HG03196 (cell line): ENCODE measurements at regions not wholly inside any gene's neighbourhood (a gene's known extent, or its start where the extent isn't known, plus 50 kb on each side); places are given as distances from the start of the nearest gene placed in this dataset.

Experiments used
- ATAC-seq: cut with Tn5 transposase; IDR thresholded peaks from one replicate; pipeline ENCODE4 v1.9.1; 2021; ENCODE audit not compliant: unreplicated experiment

DNA sequence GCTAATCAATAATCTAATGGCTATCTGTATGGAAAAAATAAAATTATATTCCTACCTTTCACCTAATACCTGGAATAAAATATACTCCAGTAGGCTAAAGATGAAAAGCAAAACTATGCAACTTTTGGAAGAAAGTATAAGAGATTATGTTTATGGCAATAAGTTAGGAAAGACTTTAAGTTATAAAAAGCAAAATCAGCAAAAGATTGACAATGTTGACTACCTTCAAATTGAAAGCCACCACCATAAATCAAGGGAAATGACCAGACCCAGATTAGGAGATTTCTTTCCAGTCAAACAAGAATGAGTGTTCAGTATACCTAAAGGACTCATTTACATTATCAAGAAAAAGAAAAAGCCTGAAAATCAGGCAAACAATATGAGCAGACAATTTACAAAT is 159.1 kb upstream of the ZBED5 start:
- ATAC-seq = no peak

DNA sequence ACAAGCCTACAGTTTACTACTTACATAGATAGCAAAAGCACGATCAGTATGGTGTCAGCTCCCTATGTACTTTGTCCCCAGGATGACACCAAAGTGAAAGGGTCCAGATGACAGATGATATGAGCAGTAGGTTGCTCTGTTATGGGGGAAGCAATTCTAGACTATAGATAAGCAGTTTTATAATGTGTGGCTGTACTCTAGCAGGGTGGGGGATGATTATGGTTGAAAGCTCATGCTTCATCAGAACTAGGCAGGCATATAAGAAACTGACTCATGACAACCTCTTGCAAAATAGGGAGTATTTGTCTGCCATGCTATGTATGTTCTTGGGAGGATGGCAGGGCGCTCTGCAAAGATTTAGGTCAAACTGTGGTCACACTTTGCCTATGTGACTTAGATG is 158.2 kb upstream of the ZBED5 start:
- no peak for ATAC-seq

DNA sequence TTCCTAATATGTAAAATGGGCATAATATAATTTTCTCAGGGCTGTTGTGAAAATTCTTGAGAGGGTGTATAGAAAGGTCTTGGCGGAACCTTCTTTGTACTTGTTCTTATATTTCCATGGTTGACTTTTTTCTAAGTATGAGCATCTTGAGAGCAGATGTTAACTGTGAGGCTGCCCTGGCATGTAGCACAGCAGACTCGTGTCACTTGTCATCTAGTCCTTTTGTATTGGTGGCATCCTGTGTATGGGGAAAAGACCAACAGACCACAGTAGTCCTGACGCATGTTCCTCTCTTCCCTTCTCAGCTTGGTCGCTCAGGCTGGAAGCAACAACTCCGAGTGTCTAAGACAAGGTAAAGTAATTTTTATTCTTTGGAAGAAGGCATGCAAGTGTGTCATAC is 153.8 kb upstream of the ZBED5 start:
- no peak for ATAC-seq

DNA sequence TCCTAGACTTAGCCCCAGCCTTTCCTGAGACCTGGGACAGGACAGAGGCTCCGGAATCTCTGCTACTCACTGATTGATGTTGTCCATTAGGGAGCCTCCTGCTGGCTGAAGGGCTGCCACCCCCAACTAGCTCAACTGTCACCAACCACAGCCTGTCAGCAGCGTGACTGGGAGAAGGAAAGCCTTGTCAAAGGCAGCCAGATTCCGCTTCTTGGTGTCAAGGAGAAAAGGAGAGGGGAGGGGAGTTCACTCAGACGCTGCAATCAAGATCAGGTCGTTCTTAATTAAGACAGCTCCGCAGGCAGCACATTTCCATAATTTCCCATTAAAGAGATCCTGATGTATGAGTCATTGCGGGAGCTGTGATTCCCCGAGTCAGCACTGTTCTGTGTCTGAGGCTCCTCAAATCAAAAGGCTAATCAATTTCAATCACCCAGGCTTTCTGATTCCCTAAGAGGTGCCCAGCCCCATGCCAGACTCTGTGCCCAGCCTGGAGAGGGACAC is 152.8 kb upstream of the ZBED5 start:
- ATAC-seq = no peak

DNA sequence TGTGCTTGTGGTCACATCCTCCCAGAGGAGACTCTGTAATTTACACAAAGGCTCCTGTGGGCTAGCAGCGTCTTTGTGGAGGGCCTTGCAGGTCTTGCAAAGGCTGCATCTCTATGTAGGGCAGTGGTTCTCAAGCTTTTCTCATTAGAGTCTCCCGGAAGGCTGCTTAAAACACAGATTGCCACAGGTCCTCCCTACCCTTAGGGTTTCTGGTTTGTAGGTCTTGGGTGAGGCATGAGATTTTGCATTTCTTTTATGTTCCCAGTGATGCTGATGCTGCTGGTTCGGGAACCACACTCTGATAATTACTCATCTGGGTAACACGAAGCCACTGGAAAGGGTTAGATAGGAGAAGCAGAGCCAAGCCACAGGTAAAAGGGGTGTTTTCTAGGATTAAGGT is 151.3 kb upstream of the ZBED5 start:
- no peak for ATAC-seq

DNA sequence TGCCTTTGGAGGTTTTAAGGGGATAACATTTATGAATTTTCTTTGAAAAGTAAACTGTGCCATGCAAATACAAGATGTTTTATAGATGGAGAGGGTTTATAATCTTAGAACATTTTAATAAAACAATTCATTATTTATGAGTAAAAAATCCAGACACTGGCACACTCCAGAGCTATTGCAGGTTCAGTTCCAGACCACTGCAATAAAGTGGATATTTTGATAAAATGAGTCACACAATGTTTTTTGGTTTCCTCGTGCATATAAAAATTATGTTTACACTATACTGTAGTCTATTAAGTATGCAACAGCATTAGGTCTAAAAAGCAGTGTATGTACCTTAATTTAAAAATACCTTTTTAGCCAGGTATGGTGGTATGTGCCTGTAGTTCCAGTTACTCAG is 146.2 kb upstream of the ZBED5 start:
- no peak for ATAC-seq

DNA sequence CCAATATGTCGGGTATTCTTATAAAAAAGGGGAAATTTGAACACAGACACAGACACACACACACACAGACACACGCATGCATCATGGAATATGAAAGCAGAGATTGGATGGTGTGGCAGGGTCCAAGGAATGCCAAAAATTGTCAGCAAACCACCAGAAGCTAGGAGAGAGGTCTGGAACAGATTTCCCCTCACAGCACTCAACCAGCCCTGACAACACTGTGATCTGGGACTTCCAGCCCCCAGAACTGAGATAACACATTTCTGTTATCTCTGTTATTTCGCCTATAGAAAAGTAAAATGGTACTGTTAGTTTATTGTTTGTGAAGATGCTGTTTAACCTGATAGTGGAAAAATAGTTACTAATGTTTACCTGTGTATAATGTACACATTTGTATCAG is 145.4 kb upstream of the ZBED5 start:
- no peak for ATAC-seq

DNA sequence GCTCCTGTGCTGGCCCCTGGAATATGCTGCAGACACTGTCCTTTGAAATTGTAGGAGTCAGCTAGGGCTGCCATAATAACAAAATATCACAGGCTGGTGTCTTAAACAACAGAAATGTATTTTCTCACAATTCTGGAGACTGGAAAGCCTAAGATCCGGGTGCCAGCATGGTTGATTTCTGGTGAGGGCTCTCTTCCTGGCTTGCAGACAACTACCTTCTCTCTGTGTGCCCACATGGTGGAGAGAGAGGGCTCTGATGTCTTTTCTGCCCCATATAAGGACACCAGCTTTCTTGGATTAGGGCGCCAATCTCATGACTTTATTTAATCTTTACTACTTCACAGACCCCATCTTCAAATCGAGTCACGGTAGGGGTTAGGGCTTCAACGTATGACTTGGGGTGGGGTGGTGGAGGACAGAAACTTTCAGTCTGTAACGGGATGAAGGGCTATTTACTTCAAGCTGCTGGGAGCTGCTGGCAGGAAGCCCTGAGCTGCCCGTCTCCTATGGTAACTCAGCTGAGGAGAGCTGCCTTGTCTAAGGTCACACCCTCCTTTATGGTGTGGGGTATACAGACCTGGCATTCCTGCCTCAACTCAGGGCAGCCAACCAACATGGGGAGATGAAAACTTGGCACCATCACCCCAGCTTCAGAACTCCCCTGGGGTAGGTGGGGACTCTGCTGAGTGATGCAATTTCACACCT is 142.9 kb upstream of the ZBED5 start:
- ATAC-seq = no peak

DNA sequence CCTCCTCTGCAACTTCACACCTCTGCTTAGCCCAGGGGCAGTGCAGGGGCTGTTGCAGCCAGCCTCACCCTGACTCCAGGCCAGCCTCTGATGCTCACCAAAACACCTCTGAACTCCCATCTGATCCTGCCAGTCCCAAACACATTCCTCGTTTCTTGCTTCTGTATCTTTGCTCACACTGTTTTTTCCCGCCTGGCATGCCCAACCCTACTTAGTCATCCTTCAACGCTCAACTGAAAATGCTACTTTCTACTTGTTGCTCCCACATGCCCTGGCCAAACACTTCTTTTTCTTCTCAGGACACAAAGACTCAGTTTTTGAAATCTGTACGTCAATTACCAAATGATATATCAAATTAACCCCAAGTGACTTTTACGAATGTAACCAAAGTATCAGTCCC is 140.8 kb upstream of the ZBED5 start:
- no peak for ATAC-seq

DNA sequence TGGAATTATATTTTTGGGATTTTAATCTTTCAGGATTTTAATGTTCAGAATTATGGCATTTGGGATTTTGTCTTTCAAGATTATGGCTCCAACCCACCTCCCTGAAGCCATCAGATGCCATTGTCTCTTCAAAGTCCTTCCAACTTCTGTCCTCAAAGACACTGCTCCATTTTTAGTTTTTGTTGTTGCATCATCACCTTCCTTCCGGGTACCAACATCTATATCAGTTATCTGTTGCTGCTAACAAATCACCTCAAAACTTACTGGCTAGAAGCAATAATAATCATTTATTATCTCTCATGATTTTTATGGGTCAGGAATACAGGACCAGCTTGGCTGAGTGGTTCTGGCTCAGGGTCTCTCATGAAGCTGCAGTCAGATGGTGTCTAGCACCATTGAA is 138.8 kb upstream of the ZBED5 start:
- ATAC-seq = no peak

DNA sequence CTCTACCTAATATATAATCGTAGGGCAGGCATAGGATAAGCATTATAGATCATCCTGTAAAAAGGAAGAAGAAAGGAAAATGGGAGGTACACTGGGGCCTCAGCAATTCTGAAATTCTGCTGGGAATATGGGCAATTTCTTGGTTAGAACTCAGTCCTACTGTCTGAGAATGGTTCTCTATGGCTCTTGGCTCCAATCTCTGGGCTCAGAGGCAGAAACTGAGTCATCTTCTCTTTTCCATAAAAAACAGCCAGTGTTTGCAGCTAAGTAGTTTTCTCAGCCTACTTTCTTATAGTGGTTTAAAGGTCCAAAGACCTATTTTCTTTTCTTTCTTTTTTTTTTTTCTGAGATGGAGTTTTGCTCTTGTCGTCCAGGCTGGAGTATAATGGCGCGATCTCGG is 135.8 kb upstream of the ZBED5 start:
- no peak for ATAC-seq

DNA sequence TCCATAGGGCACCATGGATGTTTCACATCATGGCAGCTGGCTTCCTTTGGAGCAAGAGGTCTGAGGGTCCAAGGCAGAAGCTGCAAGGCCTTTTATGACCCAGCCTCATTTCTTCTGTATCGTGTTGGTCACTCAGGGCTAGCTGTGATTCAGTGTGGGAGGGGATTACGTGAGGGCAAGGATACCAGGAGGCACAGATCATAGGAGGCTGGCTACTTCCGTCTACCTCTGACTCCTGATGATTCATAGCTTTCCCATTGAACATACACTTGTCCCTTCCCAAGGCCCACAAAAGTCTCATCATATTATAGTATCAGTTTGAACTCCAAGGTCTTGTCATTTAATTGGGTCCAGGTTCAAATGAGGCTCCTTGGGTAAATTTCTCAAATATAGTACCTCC is 135.3 kb upstream of the ZBED5 start:
- ATAC-seq = no peak

DNA sequence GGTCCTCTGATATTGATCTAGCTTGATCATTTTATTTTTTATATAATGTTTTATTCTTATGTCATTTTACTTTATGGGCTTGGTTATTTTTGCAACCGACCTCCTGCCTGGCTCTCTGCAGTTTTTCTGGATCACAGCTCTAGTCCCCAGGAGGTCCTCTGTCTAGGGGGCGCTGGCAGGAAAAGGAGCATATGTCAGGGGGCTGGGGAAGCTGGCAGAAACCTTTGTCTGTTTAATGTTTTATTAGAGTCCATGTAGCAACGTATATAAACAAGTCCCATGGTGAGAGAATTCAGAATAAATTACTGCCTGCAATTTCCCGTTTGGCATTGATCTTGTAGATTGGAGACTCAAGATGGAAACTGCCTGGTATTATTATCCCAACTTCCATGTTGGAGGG is 133.5 kb upstream of the ZBED5 start:
- ATAC-seq = no peak

DNA sequence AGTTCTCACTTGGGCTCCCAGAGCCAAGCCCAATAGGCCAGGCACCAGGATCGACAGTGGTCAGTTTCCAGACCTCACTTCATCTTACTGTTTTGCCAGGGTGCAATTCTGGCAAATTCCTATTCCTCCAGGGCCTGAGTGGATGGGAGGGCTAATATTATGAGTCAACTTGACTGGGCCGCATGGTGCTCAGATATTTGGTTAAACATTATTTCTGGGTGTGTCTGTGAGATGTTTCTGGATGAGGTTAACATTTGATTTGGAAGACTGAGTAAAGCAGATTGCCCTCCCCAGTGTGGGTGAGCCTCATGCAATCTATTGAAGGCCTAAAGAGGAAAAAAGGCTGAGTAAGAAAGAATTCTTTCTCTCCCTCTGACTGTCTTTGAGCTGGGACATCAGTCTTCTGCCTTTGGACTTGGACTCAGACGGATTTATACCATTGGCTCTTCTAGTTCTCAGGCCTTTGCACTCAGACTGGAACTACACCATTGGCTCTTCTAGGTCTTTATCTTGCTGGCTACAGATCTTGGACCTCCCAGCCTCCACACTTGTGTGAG is 132.9 kb upstream of the ZBED5 start:
- no peak for ATAC-seq

DNA sequence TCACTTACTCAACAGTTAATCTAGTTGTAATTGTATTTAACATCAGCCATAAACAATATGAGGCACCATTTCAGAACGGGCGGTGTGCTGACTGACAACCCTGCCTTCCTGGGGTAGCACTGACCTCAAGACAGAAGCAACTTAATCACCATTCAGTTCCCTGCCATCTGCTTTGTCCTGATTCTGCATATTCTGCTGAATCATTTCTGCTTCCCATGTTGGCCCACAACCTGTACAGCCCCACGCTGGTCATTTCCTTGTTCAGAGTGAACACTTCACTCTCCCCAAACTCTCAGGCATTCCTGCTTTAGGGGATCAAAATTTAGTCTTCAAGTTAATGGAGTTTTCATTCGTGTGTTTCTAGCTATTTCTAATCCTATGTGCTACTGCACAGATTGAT is 132.3 kb upstream of the ZBED5 start:
- ATAC-seq = no peak

DNA sequence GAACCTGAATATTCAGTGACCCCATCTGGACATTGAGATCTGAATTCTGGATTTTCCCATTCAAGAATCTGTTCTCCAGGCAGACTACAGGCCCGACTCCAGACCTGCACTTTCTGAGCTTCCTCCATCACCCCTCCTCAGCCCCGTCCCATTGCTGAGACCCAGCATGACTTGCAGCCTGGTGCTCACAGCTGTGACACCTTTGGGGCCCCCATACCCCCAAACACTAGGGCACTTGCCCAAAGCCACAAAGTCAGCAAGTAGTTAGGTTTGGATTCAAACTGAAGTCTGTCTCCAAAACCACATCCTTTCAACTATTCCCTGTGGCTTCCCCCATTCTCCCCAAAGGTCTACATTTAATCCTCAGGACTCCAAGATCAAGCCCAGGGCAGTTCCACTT is 128.2 kb upstream of the ZBED5 start:
- no peak for ATAC-seq

DNA sequence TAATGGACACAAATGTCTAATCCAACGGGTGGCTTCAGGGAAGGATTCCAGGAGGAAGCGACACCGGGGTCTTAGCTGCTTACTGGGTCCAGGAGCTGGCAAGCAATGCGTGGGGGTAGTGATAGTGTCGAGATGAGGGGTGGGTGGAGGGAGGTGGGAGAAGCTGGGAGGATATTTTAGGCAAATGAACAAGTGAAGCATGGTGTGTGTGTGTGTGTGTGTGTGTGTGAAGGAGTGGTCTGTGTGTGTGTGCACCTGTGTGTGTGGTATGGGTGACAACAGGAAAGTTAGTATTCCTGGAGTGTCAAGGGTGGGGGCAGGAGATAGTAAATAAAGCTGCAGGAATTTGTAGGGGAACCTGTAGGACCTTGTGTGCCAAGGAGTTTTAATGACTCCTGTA is 126.9 kb upstream of the ZBED5 start:
- no peak for ATAC-seq

DNA sequence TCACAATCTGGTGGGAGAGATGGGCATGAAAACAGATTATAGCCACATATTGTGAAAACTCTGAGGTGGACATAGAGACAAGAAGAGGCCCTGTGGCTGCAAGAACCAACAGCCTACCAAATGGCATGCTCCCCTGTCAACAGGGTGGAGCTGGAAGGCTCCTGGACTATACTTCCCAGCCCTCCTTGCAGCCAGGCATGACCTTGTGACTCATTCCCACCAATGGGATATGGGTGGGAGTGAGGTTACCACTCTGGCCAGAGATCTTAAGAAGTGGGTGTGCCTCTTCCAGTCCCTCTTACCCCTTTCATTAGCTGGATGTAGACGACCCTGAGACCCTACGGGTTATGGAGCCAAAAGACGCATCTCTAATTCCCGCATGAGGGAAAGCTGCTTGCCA is 126.4 kb upstream of the ZBED5 start:
- no peak for ATAC-seq

DNA sequence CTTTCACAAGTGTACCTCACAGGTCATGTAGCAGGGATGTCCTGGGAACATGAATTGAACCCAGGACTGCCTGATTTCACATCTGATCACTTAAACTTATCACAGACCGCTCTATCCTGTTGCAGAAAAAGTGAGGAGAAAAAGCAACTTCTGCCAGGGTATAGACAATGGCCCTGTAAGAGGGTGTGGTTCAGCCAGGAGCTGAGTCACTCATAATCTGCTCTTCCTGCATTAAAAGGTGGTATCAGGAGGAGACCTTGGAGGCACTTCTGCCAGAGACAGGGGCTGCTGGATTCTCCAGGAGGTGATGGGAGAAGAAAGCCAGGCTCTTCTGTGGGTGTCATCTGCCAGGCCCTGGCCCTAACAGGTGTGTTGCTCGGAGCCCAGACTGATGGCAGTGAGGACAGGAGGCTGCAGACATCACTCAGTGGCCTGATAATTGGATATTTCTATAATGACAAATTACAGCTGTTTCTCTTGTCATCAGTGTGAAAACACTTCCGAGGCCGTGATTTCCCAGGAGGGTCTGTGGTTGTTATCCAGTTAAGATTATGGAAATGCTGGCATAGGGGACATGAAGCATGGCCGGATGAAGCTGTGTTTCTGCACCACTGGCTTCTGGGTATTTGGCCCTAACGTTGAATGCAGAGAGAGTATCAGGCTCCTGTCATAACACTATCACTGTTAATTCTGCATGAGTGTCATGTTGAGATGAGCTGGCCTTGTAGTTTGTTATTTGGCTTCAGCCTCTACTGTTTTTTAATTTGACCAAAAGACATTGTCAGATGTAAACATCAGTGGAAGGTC is 125.1 kb upstream of the ZBED5 start:
- ATAC-seq = no peak

DNA sequence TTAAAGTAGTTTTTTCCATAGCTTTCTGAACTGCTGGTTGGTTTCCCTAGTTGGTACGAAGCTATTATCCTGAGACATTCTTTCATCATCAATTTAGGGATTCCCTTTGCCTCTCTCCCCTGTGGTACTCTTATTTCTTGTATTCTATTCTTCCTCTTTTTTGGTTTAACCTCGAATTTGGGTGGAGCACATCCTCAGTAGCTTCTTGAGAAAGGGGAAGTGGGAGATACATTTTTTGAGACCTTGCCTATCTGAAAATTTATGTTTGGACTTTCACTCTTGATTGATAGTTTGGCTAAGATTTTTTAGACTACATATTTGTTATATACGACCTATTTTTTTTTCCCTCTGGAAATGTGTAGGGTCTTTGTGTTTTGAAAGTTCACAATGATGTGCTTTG is 121.7 kb upstream of the ZBED5 start:
- ATAC-seq = no peak

DNA sequence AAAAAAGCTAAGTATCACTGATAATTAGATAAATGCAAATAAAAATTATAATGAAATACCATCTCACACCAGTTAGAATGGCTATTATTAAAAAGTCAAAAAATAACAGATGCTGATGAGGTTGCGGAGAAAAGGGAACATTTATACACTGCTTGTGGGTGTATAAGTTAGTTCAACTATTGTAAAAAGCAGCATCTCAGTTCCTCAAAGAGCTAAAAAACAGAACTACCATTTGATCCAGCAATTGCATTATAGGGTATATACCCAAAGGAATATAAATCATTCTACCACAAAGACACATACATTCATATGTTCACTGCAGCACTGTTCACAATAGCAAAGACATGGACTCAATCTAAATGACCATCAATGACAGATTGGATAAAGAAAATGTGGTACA is 120.3 kb upstream of the ZBED5 start:
- no peak for ATAC-seq

DNA sequence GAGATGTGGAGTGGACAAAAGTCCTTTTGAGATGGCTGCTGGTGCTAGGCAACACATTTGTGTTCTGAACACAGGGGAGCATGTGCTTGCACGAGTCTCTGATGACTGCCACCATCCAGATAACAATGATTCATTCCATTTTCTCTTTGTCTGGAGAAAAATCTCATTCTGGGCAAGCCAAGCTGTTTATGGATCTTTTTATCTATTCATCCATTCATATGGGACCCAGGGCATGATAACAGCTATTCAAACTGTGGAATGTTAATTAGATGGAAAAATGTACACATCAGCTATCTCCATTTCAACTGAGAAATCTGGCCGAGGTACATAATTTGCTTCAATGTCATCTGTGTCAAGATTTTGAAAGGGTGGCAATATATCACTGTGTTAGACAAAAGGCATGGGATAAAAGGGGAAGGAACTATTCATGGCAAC is 117.5 kb upstream of the ZBED5 start:
- no peak for ATAC-seq
